ENCODE measurements at regions not wholly inside any gene's neighbourhood (a gene's known extent, or its start where the extent isn't known, plus 50 kb on each side); places are given as distances from the start of the nearest gene placed in this dataset.
"Not testable (repeated sequence)": the region's sequence is repeated elsewhere in the genome, so short reads cannot be mapped to it uniquely, and the experiment has no call there.

DNA sequence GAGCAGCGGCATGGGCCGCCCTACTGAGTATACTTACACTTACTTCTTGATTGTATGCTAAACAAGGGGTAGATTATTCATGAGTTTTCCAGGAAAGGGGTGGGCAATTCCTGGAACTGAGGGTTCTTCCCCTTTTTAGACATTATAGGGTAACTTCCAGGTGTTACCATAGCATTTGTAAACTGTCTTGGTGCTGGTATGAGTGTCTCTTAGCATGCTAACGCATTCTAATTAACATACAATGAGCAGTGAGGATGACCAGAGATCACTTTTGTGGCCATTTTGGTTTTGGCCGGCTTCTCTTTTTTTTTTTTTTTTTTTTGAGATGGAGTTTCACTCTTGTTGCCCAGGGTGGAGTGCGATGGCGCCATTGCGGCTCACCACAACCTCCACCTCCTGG lies 491.8 kb upstream of the AUTS2 start:
- H3K27ac ChIP-seq (ENCODE audit: low read depth, low read length); H3K36me3 ChIP-seq (ENCODE audit: control insufficient read depth in 5 of 5, insufficient read depth in 5 of 5, low read length in 5 of 5); H3K4me3 ChIP-seq (ENCODE audit: low read depth in 1 of 5, low read length in 5 of 5); H3K9ac ChIP-seq (ENCODE audit: low read length in 5 of 5); H3K9me3 ChIP-seq (ENCODE audit: control insufficient read depth in 5 of 5, low read length in 5 of 5); H3K27me3 ChIP-seq (ENCODE audit: control insufficient read depth in 5 of 5, insufficient read depth in 4 of 5, low read length in 5 of 5); H3K4me1 ChIP-seq (ENCODE audit: control insufficient read depth in 5 of 5, insufficient read depth in 5 of 5, low read length in 5 of 5): not testable (repeated sequence)

DNA sequence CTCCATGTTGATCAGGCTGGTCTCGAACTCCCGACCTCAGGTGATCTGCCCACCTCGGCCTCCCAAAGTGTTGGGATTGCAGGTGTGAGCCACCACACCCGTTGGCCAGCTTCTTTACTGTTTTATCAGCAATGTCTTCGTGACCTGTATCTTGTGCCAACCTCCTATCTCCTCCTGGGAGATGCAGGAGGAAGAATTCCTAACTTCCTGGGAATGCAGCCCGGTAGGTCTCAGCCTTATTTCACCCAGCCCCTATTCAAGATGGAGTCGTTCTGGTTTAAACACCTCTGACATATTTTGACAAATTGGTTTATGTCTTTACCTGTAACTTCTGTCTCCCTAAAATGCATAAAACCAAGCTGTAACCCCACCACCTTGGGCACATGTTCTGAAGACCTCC lies 491.3 kb upstream of the AUTS2 start:
- H3K4me1 ChIP-seq (ENCODE audit: control insufficient read depth in 5 of 5, insufficient read depth in 5 of 5, low read length in 5 of 5); H3K9me3 ChIP-seq (ENCODE audit: control insufficient read depth in 5 of 5, low read length in 5 of 5); H3K36me3 ChIP-seq (ENCODE audit: control insufficient read depth in 5 of 5, insufficient read depth in 5 of 5, low read length in 5 of 5); H3K9ac ChIP-seq (ENCODE audit: low read length in 5 of 5); H3K4me3 ChIP-seq (ENCODE audit: low read depth in 1 of 5, low read length in 5 of 5); H3K27me3 ChIP-seq (ENCODE audit: control insufficient read depth in 5 of 5, insufficient read depth in 4 of 5, low read length in 5 of 5); H3K27ac ChIP-seq (ENCODE audit: low read depth, low read length): not testable (repeated sequence)

DNA sequence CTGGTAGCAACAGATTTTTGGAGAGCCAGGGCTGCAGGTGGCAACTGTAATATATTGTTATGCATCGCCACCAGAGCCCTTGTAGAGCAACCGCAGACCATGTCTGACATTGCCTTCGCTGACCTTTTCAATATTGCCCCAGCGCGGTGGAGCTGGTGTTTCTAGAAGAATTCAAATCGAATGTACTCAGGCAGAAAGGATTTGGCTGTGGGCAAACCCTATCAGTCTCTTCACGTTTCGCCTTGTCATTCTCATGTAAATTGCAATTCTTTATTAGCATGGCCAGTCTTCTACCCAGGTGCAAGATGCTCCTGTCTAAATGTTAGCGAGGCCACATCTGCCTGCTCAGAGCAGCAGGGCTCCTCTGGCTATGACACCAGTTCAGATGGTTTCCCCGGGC lies 490.2 kb upstream of the AUTS2 start:
- Histone ChIP-seq H3K27ac (ENCODE audit: low read depth, low read length) (no peak overlapping the region), H3K27me3 (ENCODE audit: control insufficient read depth in 5 of 5, insufficient read depth in 4 of 5, low read length in 5 of 5) (no peaks in the 10 kb centered on the region), H3K4me3 (ENCODE audit: low read depth in 1 of 5, low read length in 5 of 5) (no peak overlapping the region), H3K9ac (ENCODE audit: low read length in 5 of 5) (no peak overlapping the region), H3K9me3 (ENCODE audit: control insufficient read depth in 5 of 5, low read length in 5 of 5) (no peaks in the 10 kb centered on the region), H3K4me1 (ENCODE audit: control insufficient read depth in 5 of 5, insufficient read depth in 5 of 5, low read length in 5 of 5) (peaks cover 0 to 5% (median 0%) of the 10 kb centered on the region in 5 donors), H3K36me3 (ENCODE audit: control insufficient read depth in 5 of 5, insufficient read depth in 5 of 5, low read length in 5 of 5) (no peaks in the 10 kb centered on the region)

DNA sequence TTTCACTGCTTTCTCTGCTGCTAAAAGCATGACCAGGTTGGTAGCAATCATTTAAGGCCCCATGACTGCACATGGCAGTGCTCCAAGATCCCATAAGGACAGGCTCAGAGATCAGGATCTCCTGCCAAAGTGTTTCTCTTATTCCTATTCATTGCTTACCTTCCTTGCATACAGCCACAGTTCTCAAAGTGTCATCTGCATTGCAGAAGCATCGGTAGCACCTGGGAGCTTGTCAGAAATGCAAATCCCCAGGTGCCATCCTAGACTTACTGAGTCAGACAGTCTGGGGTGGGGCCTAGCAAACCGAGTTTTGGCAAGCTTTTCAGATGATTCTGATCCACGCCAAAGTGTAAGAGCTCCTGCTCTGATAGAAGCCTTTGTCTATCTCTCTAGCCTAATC lies 489.0 kb upstream of the AUTS2 start:
- H3K9me3 ChIP-seq (ENCODE audit: control insufficient read depth in 5 of 5, low read length in 5 of 5) = no peaks in the 10 kb centered on the region
- H3K36me3 ChIP-seq (ENCODE audit: control insufficient read depth in 5 of 5, insufficient read depth in 5 of 5, low read length in 5 of 5) = no peaks in the 10 kb centered on the region
- H3K4me1 ChIP-seq (ENCODE audit: control insufficient read depth in 5 of 5, insufficient read depth in 5 of 5, low read length in 5 of 5) = peaks cover 0 to 5% (median 0%) of the 10 kb centered on the region in 5 donors
- no peak overlapping the region for H3K9ac ChIP-seq (ENCODE audit: low read length in 5 of 5)
- no peaks in the 10 kb centered on the region for H3K27me3 ChIP-seq (ENCODE audit: control insufficient read depth in 5 of 5, insufficient read depth in 4 of 5, low read length in 5 of 5)
- H3K4me3 ChIP-seq (ENCODE audit: low read depth in 1 of 5, low read length in 5 of 5) = no peak overlapping the region
- no peak overlapping the region for H3K27ac ChIP-seq (ENCODE audit: low read depth, low read length)

DNA sequence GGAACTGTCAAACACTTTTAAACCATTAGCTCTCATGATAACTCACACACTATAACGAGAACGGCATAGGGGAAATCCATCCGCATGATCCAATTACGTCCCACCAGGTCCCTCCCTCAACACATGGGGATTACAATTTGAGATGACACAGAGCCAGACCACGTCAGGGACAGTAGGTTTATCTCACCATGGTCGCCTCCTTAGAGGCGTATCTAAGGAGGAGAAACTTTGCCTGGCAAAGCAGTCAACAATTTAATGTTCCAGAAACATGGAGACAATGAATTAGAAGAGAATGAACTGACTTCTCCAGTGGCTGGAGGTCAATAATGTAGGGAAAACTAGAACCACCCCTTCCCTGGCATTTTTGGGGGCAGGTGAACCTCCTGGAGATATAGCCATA lies 488.4 kb upstream of the AUTS2 start:
- Histone ChIP-seq H3K27me3 (ENCODE audit: control insufficient read depth in 5 of 5, insufficient read depth in 4 of 5, low read length in 5 of 5) (no peaks in the 10 kb centered on the region), H3K9ac (ENCODE audit: low read length in 5 of 5) (no peak overlapping the region)

DNA sequence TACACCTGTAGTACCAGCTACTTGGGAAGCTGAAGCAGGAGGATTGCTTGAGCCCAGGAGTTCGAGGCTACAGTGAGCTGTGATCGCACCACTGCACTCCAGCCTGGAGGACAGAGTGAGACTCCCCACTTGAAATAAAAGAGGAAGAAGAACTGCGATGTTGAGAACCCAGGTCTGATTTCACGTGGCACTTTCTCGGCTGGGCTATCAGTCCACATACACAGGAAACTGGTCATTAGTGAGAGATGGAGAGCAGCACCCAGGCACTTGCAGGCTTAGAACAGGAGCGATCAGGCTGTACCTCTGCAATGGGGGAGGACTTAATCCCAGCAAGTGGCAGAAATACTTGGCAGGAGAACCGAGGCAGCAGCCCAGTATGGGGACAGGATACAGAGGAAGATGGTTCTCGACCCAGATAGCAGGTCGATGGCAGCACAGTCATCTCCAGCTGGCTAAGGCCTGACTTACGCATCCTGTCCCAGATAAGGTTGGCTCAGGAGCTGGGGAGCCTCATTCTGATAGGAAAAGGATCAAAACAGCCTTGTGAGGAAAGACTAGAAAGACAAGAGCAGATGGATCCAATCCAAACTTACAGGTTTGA lies 487.7 kb upstream of the AUTS2 start:
- Histone ChIP-seq H3K27ac (ENCODE audit: low read depth, low read length) (no peak overlapping the region), H3K9me3 (ENCODE audit: control insufficient read depth in 5 of 5, low read length in 5 of 5) (no peaks in the 10 kb centered on the region), H3K9ac (ENCODE audit: low read length in 5 of 5) (no peak overlapping the region), H3K4me3 (ENCODE audit: low read depth in 1 of 5, low read length in 5 of 5) (no peak overlapping the region), H3K4me1 (ENCODE audit: control insufficient read depth in 5 of 5, insufficient read depth in 5 of 5, low read length in 5 of 5) (peaks cover 0 to 5% (median 0%) of the 10 kb centered on the region in 5 donors), H3K36me3 (ENCODE audit: control insufficient read depth in 5 of 5, insufficient read depth in 5 of 5, low read length in 5 of 5) (no peaks in the 10 kb centered on the region), H3K27me3 (ENCODE audit: control insufficient read depth in 5 of 5, insufficient read depth in 4 of 5, low read length in 5 of 5) (no peaks in the 10 kb centered on the region)

More for the DNA sequence above, 488.4 kb upstream of the AUTS2 start:
- Histone ChIP-seq H3K4me3 (ENCODE audit: low read depth in 1 of 5, low read length in 5 of 5) (no peak overlapping the region), H3K4me1 (ENCODE audit: control insufficient read depth in 5 of 5, insufficient read depth in 5 of 5, low read length in 5 of 5) (peaks cover 0 to 5% (median 0%) of the 10 kb centered on the region in 5 donors), H3K27ac (ENCODE audit: low read depth, low read length) (no peak overlapping the region), H3K36me3 (ENCODE audit: control insufficient read depth in 5 of 5, insufficient read depth in 5 of 5, low read length in 5 of 5) (no peaks in the 10 kb centered on the region), H3K9me3 (ENCODE audit: control insufficient read depth in 5 of 5, low read length in 5 of 5) (no peaks in the 10 kb centered on the region)

DNA sequence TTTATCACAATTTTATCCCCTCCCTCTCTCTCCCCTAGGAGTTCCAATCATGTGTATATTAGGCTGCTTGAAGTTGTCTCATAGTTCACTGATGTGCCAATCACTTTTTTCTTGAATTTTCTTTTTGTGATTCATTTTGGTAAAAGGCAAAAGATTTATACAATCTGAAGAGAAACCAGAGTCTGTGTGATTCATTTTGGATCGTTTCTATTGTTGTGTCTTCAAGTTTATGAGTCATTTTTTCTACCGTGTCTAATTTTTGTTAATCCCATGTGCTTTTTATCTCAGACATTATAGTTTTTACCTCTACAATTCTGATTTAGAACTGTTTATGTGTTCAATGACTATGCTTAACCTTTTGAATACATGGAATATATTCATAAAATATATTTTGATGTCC lies 483.9 kb upstream of the AUTS2 start:
- Histone ChIP-seq H3K36me3 (ENCODE audit: control insufficient read depth in 5 of 5, insufficient read depth in 5 of 5, low read length in 5 of 5) (no peaks in the 10 kb centered on the region), H3K27ac (ENCODE audit: low read depth, low read length) (no peak overlapping the region), H3K9ac (ENCODE audit: low read length in 5 of 5) (no peak overlapping the region), H3K4me3 (ENCODE audit: low read depth in 1 of 5, low read length in 5 of 5) (no peak overlapping the region), H3K27me3 (ENCODE audit: control insufficient read depth in 5 of 5, insufficient read depth in 4 of 5, low read length in 5 of 5) (no peaks in the 10 kb centered on the region), H3K4me1 (ENCODE audit: control insufficient read depth in 5 of 5, insufficient read depth in 5 of 5, low read length in 5 of 5) (peaks cover 0 to 4% (median 0%) of the 10 kb centered on the region in 5 donors), H3K9me3 (ENCODE audit: control insufficient read depth in 5 of 5, low read length in 5 of 5) (no peaks in the 10 kb centered on the region)

DNA sequence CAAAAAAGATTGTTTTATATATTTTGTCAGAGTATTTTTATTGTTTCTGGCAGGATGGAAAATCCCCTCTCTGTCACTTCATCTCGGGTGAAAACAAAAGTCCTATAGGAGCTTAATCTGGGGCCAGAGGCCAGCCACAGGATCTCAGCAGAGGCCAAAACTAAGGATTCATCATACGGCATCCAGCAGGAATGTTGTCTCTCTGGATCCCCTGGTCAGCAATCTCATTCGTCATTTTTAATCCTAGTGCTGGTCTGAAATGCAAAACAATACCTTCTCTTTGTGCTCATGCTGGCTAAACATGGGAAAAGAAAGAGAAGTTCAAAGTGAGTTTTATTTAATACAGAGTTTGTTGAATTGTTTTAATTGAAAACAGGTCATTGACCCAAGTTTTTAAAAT lies 482.5 kb upstream of the AUTS2 start:
- Histone ChIP-seq H3K4me3 (ENCODE audit: low read depth in 1 of 5, low read length in 5 of 5) (no peak overlapping the region), H3K9ac (ENCODE audit: low read length in 5 of 5) (no peak overlapping the region), H3K27me3 (ENCODE audit: control insufficient read depth in 5 of 5, insufficient read depth in 4 of 5, low read length in 5 of 5) (no peaks in the 10 kb centered on the region), H3K36me3 (ENCODE audit: control insufficient read depth in 5 of 5, insufficient read depth in 5 of 5, low read length in 5 of 5) (no peaks in the 10 kb centered on the region), H3K27ac (ENCODE audit: low read depth, low read length) (no peak overlapping the region), H3K9me3 (ENCODE audit: control insufficient read depth in 5 of 5, low read length in 5 of 5) (no peaks in the 10 kb centered on the region), H3K4me1 (ENCODE audit: control insufficient read depth in 5 of 5, insufficient read depth in 5 of 5, low read length in 5 of 5) (peaks cover 0 to 1% (median 0%) of the 10 kb centered on the region in 5 donors)

DNA sequence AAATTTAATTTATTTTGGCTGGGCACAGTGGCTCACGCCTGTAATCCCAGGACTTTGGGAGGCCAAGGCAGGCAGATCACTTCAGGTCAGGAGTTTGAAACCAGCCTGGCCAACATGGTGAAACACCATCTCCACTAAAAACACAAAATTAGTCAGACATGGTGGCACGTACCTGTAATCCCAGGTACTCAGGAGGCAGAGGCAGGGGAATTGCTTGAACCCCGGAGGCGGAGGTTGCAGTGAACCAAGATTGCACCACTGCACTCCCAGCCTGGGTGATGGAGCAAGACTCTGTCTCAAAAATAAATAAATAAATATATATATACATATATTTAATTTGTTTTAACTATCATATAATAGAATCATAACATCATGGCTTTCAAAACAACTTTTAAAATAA lies 482.1 kb upstream of the AUTS2 start:
- not testable (repeated sequence) for H3K4me1 ChIP-seq (ENCODE audit: control insufficient read depth in 5 of 5, insufficient read depth in 5 of 5, low read length in 5 of 5); H3K9ac ChIP-seq (ENCODE audit: low read length in 5 of 5); H3K9me3 ChIP-seq (ENCODE audit: control insufficient read depth in 5 of 5, low read length in 5 of 5); H3K27me3 ChIP-seq (ENCODE audit: control insufficient read depth in 5 of 5, insufficient read depth in 4 of 5, low read length in 5 of 5); H3K36me3 ChIP-seq (ENCODE audit: control insufficient read depth in 5 of 5, insufficient read depth in 5 of 5, low read length in 5 of 5); H3K27ac ChIP-seq (ENCODE audit: low read depth, low read length); H3K4me3 ChIP-seq (ENCODE audit: low read depth in 1 of 5, low read length in 5 of 5)

DNA sequence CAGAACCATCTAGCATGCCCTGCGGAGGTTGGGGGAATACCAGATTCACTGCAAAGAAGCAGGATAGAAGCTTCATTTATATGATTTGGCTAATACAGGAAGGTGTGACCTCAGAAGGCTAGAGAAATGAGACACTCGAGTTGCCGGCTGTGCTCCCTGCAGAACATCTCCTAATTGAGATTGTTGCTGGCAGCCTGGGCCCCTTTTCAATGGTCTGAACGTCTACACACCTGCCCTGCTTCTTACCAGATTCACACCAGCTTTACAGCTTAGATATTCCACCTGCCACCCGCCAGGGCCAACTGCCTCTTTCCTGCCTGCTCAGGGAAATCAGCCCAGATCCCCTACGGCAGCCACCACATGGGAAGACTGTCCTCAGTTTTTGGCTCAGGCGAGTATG lies 475.3 kb upstream of the AUTS2 start:
- no peak overlapping the region for H3K27ac ChIP-seq (ENCODE audit: low read depth, low read length)
- H3K27me3 ChIP-seq (ENCODE audit: control insufficient read depth in 5 of 5, insufficient read depth in 4 of 5, low read length in 5 of 5) = peaks cover 0 to 3% (median 0%) of the 10 kb centered on the region in 5 donors
- no peak overlapping the region for H3K4me3 ChIP-seq (ENCODE audit: low read depth in 1 of 5, low read length in 5 of 5)
- no peaks in the 10 kb centered on the region for H3K36me3 ChIP-seq (ENCODE audit: control insufficient read depth in 5 of 5, insufficient read depth in 5 of 5, low read length in 5 of 5)
- no peaks in the 10 kb centered on the region for H3K4me1 ChIP-seq (ENCODE audit: control insufficient read depth in 5 of 5, insufficient read depth in 5 of 5, low read length in 5 of 5)
- H3K9ac ChIP-seq (ENCODE audit: low read length in 5 of 5) = no peak overlapping the region
- peaks cover 0 to 2% (median 0%) of the 10 kb centered on the region in 5 donors for H3K9me3 ChIP-seq (ENCODE audit: control insufficient read depth in 5 of 5, low read length in 5 of 5)
